HG03097 (cell line): ENCODE measurements at regions not wholly inside any gene's neighbourhood (a gene's known extent, or its start where the extent isn't known, plus 50 kb on each side); places are given as distances from the start of the nearest gene placed in this dataset.
"Not testable (repeated sequence)": the region's sequence is repeated elsewhere in the genome, so short reads cannot be mapped to it uniquely, and the experiment has no call there.

ENCODE experiments used
- ATAC-seq: cut with Tn5 transposase; IDR thresholded peaks from one replicate; pipeline ENCODE4 v1.9.1; 2021; ENCODE audit not compliant: unreplicated experiment, low FRiP score

DNA sequence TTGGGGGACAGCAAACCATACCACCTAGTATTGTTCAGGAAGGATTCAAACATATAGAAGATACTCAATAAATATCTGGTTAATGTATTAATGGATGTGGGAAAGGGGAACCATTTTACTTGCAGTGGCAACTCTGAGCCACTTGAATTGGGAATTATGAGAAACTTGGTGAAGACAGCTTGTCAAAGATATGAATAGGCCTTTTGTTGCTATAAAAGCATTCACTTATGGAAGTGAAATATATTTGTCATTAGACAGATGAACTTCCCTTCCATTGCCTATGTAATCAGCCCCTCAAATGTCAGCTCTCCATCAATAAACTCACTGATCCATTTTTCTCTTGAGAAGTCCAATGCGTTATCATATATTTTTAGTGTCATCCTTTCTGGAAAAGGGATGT, 56.1 kb downstream of the GPR85 start:
- no peak for ATAC-seq

- ATAC-seq, result no peak
Observed at GRCh38 chr7:113026941-113027340, 59.7 kb downstream of the GPR85 start.

DNA sequence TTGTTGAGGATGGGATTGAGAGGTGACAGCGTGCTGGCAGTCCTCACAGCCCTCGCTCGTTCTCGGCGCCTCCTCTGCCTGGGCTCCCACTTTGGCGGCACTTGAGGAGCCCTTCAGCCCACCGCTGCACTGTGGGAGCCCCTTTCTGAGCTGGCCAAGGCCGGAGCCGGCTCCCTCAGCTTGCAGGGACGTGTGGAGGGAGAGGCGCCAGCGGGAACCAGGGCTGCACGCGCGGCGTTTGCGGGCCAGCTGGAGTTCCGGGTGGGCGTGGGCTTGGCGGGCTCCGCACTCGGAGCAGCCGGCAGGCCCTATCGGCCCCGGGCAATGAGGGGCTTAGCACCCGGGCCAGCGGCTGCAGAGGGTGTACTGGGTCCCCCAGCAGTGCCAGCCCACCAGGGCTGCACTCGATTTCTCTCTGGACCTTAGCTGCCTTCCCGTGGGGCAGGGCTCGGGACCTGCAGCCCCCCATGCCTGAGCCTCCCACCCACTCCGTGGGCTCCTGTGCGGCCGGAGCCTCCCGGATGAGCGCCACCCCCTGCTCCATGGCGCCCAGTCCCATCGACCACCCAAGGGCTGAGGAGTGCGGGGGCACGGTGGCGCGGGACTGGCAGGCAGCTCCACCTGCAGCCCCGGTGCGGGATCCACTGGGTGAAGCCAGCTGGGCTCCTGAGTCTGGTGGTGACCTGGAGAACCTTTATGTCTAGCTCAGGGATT, 69.3 kb downstream of the GPR85 start:
- ATAC-seq, result not testable (repeated sequence)

- ATAC-seq, result no peak
Observed at GRCh38 chr7:113015034-113015645, 71.5 kb downstream of the GPR85 start.

DNA sequence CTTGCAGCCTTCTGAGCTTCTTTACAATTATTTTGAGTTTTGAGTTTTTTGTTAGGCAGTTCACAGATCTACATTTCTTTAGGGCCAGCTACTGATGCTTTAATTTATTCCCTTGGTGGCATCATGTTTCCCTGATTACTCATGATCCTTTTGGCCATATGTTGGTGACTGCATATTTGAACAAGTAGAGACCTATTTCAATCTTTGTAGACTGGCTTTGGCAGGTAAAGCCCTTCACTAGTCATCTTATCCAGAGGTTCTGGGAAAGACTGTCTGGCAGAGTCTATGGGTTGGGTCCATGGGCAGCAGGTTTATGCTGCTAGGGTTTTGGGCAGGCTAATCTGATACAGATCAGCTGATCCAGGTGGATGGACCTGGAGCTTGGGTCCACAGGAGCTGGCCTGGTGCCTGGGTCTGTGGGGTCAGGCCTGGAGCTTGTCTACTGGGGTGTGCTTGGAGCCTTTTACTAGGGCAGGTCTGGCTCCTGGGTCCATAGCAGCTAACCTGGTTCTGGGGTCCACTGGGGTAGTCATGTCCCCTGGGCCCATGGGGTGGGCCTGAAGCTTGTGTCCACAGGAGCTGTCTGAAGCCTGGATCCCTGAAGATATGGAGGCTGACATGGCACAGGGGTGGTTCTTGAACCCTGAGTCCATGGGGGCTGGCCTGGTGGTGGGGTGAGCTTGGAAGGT, 72.7 kb downstream of the GPR85 start:
- no peak for ATAC-seq

DNA sequence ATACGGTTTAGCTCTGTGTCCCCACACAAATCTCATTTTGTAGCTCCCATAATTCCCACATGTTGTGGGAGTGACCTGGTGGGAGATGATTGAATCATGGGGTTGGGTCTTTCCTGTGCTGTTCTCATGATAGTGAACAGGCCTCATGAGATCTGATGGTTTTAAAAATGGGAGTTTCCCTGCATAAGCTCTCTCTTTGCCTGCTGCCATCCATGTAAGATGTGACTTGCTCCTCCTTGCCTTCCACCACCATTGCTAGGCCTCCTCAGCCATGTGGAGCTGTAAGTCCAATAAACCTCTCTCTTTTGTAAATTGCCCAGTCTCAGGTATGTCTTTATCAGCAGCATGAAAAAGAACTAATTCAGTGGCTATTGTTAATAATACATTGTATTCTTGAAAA, 73.8 kb downstream of the GPR85 start:
- not testable (repeated sequence) for ATAC-seq

GRCh38 chr7:113010377-113010776, 76.2 kb downstream of the GPR85 start:
- no peak for ATAC-seq

DNA sequence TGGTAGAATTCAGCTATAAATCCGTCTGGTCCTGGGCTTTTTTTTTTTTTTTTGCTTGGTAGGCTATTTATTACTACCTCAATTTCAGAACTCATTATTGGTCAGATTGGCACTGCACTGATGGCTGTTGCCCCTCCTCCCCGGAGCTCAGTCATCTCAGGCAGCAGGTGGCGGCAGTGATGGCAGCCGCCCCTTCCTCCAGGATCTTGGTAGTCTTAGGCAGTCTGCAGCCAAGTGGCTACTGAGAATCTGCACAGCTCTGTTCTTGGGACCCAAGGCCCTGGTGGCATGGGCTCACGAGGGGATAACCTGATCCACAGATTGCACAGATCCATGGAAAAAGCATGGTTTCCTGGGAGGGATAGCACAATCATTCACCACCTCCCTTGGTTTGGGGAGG, 77.9 kb downstream of the GPR85 start:
- ATAC-seq, result no peak

DNA sequence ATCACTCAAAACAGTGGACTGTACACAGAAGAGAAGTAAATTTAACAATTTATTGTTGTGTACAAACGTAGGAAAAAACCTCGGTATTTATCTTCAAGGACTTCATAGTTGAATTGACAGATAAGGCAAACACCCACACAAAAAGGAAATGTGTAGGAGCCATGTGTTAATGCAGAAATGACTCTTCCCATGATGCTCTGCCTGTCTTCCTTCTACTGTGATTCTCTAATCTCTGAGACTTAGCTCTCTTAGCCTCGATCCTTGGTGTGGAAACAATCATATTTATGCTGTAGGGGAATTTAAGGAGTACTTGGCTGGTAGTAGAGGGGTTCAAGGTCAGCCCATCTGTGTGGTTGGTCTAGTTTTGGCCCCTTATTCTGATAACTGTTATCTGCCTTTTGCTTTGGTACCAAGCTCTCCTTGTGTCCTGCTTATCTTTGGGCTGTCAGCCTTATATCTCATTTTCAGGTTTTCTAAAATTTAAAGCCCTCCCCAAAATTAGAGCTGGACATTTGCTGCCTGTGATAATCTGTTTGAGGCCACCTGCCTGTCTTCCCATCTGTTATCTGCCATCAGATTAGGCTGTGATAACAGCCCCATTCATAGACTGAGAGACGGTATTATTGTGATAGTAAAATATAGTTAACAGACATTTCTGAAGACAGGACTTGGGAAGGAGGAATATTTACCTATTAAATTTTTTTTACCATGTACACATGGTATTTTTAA, 81.7 kb downstream of the GPR85 start:
- no peak for ATAC-seq

- ATAC-seq, result peak; percentile 63
Observed at GRCh38 chr7:113000316-113001020, 86.2 kb downstream of the GPR85 start.

DNA sequence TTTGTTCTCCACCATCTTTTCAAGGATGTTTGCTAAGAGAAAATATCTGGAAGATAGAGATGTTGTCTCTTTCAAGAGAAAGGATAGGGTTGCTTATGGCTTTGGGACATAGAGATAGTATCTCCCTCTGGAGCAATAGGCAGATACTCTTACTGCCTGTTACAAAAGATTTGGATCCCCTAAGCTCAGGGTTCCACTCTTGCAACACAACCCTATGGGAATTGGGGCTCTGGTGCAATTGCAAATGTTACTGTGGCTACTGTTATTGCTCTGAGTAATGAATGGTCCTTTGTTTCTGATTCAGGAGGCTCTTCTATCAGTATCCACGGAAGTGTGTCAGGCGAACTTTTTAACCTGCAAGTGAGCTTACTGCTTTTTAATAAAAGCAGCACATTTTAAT, 88.8 kb downstream of the GPR85 start:
- ATAC-seq, result no peak

GRCh38 chr7:112996331-112996871, 90.2 kb downstream of the GPR85 start:
- no peak for ATAC-seq

- no peak for ATAC-seq
Observed at GRCh38 chr7:112995059-112995824, 91.4 kb downstream of the GPR85 start.

DNA sequence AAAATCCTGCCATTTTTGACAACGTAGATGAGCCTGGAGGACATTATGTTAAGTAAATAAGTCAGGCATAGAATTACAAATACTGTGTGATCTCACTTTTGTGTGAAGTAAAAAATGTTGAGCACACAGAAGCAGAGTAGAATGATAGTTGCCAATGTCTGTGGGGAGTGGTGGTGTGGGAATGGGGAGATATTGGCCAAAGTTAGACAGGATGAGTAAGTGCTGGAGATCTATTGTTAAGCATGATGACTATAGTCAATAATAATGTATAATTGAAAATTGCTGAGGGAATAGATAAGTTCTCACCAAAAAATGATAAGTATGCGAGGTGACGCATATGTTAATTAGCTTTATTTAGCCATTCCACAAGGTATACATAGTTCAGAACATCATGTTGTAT, 92.0 kb downstream of the GPR85 start:
- ATAC-seq, result no peak

DNA sequence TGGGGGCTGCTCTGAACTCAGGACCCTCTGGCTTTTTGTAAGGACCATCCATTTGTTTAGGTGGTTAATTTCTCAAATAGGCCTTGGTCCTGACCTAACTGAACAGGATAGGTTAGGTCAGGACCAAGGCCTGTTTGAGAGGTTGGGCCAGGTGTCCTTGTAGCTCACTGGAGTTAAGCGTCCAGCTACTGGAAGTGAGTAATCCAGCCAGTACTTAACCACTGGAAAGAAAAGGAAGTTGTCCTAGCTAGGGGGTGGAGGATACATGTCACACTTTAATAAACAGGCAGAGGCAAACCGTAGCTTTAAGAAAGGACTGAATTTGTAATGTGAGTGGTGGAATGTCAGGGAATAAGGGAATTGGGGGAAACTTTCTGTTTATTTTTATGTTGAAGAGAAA, 96.0 kb downstream of the GPR85 start:
- ATAC-seq, result no peak

DNA sequence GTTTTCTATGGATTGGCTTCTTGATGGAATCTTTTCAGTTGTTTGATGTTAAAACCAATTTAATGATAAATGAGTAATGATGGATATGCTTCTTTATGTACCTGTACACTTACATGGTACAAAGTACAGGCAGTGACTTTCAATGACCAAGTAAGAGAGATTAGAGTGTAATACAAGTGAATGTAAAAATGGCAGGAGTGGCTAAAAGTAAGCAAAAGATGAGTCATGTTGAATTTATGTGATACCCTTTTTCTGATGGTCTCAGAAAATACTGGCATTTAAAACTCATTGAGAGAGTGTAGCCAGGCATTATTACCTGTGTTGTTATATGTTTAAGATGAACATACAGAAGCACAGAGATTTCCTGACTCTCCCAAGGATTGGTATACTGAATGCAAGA, 97.1 kb downstream of the GPR85 start:
- no peak for ATAC-seq

- ATAC-seq, result no peak
Observed at GRCh38 chr7:112987171-112987570, 99.5 kb downstream of the GPR85 start.

GRCh38 chr7:112986256-112987031, 100.2 kb downstream of the GPR85 start:
- no peak for ATAC-seq
